Activated CD4-positive, alpha-beta T cell treated with anti-CD3 and anti-CD28 coated beads, Interleukin-2, Interleukin-4, amounts not matched to agents 100 ng/mL and 50 ng/mL, durations not matched to agents 16 hours and 8 hours (primary cell): ENCODE measurements at regions not wholly inside any gene's neighbourhood (a gene's known extent, or its start where the extent isn't known, plus 50 kb on each side); places are given as distances from the start of the nearest gene placed in this dataset.
"Not testable (repeated sequence)": the region's sequence is repeated elsewhere in the genome, so short reads cannot be mapped to it uniquely, and the experiment has no call there.

ENCODE experiments used
- DNase-seq: peaks from one replicate; pipeline ENCODE4 v3.0.0-alpha.2; 2020; ENCODE audit warnings: low spot score

DNA sequence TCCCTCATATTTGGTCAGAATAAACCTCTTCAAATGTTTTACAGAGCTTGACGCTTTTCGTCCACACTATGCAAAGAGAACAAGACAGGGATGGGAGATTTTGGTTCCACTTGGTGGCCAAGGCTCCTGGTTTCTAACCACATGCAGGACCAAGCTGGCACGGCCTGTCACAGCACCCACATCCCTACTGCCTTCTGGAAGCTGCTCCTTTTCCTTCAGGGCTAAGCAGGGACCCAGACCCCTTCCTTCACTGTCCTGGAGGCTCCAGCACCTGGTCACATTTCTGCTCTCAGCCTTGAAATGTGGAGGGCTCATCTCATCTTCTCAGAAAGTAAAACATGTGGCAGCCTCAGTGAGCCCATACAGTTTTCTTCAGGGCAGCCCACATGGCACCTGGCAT is 50.4 kb upstream of the ARHGEF7 start:
- DNase-seq: no peak

DNA sequence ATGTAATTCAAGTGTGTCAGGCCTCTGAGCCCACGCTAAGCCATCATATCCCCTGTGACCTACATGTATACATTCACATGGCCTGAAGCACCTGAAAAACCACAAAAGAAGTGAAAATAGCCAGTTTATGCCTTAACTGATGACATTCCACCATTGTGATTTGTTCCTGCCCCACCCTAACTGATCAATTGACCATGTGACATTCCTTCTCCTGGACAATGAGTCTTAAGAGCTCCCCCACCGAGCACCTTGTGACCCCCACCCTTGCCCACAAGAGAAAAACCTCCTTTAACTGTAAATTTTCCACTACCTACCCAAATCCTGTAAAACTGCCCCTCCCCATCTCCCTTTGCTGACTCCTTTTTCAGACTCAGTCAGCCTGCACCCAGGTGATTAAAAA is 52.1 kb upstream of the ARHGEF7 start:
- DNase-seq: no peak

DNA sequence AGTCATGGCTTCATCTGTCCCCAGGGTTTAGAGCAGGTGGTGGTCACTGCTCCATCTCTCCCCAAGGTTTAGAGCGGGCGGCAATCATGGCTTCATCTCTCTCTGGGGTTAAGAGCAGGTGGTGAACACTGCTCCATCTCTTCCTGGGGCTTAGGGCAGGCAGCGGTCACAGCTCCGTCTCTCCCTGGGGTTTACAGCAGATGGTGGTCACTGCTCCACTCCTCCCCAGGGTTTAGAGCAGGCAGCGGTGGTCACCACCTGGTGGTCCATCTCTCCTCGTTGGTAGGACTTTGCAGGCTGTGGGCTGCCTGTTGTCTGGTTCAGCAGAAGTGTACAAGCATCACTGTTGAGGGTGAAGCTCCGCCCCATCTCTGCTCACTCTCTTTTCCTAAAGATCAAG is 52.8 kb upstream of the ARHGEF7 start:
- no peak for DNase-seq

DNA sequence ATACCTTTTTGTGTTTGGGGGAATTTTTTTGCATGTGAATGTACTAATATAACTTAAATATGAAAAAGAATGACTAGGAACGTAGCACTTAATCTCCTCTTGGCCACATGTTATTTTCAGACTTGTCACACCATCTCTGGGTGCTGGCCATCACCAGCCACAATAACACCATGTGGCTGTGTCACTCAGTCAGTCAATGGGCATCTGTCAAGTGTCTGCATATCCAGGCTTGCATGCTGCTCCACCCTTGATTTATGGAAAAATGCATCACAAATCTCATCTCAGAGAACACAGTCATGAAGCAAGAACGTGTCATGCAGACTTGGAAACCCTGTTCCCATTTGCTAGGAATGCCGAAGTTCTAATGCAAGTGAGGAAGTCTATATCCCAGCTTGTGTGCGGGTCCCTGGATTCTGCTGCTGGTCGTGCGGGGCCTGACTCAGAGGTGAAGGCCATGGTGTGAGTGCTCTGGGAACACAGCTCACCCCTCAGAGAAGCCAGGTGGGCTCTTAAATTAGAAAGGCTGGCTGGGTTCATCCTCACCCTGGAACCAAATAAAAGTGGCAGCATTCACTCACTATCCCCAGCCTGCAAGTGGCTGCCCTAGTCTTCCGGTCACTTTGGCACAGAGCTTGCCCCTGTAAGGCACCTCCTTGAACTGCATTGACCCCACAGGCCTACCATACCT is 53.6 kb upstream of the ARHGEF7 start:
- DNase-seq: no peak

DNA sequence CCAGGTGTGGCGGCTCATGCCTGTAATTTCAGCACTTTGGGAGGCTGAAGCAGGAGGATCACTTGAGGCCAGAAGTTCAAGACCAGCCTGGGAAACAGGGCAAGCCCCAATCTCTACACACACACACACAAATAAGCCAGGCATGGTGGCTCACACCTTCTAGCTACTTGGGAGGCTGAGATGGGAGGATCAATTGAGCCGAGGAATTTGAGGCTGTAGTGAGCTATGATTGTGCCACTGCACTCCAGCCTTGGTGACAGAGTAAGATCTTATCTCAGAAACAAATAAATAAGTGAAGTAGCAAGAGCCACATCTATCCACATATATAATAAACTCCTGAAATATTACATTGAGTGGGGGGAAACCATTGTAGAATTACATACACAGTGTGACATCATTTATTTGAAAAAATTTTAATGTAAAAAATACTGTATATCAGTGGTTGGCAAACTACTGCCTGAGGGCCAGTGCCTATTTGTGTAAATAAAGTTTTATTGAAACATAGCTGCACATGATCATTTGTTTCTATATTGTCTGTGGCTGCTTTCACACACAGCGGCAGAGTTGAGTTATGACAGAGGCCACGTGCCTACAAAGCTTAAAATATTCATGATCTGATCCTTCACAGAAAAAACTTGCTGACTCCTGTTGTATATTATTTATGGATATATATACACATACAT is 54.7 kb upstream of the ARHGEF7 start:
- DNase-seq: no peak

DNA sequence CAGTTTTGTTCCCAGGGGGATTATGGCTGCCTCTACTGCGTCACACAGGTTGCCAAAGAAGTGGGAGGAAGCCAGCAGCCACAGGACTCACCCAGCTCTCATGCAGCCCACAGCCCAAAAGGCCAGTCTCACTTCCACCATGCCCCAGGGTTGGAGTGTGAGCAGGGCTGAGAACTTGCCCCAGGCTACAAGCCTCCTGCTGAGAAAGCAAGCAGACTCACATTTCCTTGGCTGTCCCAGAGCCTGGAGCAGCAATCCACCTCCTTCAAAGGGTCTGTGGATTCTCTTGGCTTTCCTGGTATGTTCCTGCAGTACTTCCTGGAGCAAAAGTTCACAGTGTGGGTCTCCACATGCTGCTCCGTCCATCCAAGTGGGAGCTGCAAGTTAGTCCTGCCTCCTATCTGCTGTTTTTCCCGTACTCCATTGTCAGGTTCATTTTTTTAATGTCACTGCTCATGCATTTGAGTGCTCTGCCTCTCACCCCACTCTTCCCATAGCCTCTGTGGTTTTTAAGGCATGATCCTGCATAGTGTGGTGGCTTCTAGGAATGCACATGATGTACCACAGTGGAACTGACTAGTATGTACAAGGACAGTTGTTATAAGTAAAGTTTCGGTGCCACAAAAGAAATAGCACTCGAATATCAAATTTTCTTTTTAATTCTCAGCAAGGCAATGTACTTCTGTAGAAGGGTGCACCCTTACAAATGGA is 56.2 kb upstream of the ARHGEF7 start:
- DNase-seq: no peak

DNA sequence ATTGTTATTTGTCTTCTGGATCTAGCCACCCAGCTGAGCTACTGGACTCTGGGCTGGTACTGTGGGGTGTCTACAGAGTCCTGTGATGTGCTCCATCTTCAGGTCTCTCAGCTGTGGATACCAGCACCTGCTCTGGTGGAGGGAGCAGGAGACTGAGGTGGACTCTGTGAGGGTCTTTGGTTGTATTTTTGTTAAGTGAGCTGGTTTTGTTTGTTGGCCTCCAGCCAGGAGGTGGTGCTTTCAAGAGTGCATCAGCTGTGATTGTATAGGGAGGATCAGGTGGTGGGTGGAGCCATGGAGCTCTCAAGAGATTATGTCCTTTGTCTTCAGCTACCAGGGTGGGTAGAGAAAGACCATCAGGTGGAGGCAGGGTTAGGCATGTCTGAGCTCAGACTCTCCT is 56.8 kb upstream of the ARHGEF7 start:
- not testable (repeated sequence) for DNase-seq

DNA sequence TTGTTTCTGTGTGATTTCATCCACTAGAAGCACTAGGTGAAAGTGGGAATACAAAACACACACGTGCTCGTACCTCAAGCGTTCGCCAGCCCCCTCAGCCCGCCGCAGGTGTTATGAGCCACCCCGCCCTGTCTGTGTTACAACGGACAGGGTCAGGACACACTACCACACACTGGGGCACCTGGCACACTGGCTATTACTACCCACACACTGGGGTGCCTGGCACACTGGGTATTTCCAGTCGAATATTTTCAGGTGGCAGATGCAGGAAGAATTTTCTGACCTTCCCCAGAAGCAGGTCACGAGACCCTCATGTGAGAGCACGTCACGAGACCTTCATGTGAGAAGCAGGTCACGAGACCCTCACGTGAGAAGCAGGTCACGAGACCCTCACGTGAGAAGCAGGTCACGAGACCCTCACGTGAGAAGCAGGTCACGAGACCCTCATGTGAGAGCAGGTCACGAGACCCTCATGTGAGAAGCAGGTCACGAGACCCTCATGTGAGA is 63.3 kb upstream of the ARHGEF7 start:
- DNase-seq: not testable (repeated sequence)

DNA sequence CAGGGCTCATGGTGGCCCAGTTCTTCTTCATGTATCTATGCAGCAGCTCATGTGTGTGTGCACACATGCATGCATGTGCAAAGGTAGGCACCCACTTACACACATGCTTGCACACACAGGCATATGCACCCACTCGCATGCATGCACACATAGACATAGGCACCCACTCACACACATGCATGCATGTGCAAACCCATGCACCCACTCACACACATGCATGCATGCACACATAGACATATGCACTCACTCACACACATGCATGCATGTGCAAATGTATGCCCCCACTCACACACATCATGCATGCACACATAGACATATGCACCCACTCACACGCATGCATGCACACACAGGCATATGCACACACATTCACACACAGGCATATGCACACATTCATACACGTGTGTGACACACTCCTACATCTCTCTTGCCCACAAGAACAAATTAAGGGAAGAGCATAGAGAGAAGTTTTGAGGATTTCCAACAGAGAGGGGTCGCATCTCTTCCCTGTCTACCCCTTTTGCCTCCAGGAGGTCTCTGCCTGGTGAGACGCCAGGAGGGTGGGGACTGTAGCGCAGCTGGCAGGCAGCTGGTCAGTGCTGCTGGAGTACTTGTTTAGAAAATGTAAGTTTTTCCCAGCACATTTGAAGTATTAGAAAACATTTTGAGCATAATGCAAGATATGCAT is 63.9 kb upstream of the ARHGEF7 start:
- DNase-seq: no peak

DNA sequence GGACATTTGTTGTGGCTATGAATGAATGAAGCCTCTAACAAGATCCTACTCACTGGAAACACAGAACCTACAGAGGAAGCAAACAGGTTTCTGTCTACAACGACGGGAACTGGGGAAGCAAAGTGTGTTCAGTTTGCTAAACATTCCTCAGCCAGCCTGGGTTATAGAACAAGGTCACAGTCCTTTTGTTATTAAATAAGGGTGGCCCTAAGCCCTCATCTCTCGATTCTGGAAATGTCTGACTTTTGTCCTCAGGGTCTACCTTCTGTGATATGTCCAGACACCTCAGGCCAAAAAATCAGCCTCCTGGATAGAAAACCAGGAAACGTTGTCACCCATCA is 64.6 kb upstream of the ARHGEF7 start:
- DNase-seq: no peak

DNA sequence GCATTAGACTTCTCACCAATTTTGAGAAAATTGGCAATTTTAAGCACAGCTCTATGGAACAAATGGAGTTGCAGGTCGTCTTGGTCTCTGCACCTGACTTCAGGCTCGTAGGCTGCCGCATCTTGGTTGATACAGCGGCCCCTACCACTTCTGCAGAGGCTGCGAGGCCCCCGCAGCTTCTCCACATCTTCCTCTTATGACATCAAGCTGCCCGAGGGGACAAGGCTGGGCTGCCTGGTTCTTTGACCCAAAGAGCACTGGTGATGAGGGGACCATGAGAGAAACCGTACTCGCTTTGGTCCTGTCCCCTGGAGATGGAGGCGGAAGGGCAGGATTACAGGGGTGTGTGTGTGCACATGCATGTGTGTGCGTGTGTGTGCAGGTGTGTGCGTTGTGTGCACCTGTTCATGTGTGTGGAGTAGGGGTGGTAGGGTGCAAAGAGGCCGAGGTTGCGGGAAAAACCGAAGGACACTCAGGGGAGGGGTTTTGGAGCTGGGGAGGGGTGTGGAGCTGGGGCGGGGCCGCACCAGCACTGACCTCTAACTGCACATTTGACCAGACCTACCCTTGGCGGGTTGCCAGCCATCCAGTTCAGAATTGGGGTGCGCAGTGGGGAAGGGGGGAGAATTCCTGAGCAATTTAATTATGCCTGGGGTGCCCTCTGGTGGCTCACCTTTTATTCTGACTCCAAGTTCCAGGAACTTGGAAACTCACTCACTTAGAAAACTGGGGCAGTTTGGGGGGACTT is 65.1 kb upstream of the ARHGEF7 start:
- no peak for DNase-seq

DNA sequence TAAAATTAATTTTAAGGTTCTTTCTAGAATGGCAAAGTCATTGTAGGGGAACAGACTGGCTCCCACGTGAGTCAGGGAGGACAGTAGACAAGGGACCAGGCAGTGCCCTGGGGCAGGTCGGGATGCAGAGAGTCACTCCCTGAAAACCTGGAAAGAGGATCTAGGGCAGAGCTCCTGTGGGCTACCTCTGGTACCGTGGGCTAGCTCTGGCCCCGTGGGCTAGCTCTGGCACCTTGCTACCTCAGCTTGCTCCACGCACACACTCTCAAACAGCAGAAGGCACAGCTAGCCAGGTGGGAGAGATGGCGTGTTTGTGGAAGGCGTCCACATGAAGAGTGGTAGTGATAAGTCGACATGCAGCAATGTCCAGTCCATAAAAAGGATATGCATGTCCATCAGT is 66.7 kb upstream of the ARHGEF7 start:
- DNase-seq: no peak

DNA sequence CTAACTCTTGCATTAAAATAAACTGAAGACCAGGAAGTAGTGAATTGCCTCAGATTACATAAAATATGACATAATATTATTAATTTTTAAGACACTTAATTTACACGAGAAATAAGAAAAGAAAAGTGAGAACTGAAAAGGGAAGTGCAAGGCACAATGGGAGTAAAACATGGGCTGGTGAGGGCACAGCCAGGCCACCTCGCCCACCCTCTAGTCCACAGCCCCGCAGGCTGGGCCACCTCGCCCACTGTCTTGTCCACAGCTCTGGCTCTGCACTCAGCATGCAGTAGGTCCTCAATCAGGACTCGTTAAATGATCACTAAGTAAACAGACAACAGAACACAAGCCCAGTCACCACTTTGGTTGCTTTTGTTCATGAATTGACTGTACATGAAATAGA is 67.8 kb upstream of the ARHGEF7 start:
- no peak for DNase-seq

DNA sequence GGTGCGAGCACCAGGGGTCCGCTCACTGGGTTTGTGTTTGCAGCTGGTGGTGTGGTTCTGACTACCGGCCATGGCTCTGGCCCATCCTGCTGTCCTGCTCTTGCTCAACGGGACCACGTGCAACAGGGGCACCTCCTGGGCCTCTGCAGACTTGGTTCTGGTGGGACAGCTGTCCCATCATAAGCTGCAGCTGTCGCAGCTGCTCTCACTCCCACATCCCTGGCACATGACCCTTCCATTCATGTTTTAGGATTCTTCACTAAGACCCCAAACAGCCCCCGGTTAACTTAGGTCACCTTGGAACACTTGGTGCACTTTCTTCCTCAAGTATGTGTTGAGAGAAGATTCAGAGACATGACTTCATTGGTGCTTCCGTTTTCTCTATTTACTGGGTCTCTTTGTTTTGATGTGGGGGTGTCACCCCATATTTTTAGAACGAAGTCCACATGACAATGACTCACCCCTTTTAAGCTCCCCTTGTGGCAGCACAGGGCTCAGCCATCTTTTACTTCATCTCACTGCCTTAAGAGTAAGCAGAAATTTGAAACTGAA is 68.4 kb upstream of the ARHGEF7 start:
- peak; percentile 22 for DNase-seq

DNA sequence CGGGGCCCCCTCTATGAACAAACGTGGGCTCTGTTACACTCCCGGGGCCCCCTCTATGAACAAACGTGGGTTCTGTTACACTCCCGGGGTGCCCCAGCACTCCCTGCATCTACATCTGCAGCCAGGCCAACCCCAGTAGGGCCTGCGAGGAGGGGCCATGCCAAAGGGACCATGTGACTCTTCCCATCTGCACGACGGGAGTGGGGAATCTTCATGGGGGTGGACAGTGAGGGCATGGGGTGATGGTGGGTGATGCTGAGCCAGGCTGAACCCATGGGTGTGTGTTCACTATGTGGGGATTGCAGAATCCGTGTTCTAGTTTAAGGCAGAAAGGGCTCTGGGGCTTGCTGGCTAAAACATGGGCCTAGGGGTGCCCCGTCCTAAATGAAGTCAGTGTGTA is 69.9 kb upstream of the ARHGEF7 start:
- DNase-seq: no peak

DNA sequence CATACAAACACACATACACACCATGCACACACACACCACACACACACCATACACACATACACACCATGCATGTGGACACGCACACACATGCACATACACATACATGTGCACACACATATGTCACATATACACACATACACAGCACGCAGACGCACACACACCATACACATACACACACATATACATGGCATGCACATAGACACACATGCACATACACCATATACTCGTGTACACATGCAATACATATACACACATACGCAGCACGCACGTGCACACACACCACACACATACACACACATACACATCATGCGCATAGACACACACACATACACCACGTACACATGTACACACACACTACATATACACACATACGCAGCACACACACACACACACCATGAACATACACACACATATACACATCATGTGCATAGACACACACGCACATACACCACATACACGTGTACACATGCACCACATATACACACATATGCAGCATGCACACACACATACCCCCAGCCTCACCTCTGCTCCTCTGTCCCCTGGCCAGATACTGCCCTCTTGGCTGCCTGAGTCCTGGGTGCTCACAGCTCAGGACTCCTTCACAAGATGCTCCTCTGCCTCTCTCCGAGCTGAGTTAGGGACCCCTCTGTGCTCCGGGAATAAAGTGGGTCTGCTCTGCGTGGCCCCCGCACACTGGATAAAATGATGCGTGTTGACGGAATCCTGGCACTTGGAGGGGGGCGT is 70.9 kb upstream of the ARHGEF7 start:
- DNase-seq: no peak

DNA sequence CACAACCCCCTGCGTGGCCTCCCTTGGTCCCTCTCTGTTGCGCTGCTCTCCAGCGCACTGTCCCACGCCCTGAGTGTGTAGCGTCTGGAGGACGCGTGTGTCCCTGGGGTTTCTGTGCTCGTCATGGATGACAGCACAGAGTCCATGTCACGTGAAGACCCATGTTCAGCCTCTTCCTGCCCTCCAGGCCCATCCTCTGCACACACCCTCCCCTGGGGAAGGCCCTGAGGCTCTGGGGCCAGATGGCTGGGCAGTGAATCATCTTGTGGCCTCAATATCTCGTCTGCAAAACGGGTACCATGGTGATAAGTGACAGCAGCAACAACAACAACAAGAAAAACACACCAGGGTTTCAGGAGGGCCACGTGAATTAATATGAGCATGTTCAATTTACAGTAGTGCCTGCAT is 71.5 kb upstream of the ARHGEF7 start:
- no peak for DNase-seq

DNA sequence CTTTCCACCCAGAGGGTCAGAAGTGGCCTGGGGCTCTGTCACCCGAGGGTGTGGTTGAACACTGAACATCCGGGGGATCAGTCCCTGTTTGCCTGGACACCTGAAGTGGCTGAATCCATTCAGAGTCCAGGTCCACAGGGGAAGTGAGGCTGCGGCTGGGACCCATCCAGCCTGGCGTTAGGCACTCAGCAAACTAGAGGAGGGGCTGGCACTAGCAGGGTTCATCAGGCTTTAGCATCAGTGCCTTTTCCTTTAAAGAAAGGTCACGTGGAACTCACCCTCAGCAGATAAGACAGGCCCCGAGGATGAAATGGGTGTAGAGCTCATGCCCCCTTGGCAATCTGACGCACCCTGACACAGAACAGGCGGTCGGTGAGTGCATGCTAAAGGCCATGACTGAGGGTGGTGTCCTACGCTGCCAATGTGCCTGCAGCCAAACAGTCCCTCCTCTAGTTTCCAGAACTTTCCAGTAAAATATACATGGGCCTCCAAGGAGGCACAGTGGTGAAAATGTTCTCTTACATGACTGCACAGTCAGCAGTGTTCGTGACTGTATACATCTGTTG is 72.4 kb upstream of the ARHGEF7 start:
- DNase-seq: no peak

DNA sequence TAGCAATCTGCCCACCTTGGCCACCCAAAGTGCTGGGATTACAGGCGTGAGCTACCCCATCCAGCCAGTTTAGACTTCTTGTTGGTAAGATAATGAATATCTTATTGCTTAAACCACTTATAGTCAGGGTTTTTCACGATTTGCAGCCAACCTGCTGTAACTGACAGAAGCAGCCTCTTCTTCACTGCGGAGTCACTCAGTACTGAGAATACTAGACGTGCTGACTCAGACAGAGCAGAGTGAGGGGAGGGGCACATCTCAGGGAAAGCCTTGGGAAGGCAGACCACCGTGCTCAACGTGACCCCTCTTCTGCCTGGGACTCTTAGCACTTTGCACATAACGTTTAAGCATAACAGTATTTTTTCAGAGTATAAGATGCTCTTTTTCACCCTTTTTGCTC is 74.3 kb upstream of the ARHGEF7 start:
- no peak for DNase-seq

DNA sequence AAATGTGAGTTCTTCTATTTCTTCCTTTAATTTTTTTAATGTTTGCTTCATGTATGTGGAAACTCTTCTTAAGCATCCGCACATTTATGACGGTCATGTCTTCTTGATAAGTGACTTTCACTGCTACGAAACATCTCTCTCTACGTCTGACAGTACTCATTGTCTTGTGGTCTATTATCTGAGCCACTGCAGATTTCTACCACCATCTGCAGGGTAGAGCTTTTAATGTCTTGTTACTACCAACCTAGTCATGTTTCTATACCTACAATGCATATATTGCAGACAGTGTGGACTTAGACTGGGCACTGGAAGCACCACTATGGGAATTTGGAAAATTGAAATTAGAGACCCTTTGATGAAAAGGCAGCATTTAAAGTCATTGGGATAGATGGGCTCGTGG is 75.4 kb upstream of the ARHGEF7 start:
- no peak for DNase-seq

DNA sequence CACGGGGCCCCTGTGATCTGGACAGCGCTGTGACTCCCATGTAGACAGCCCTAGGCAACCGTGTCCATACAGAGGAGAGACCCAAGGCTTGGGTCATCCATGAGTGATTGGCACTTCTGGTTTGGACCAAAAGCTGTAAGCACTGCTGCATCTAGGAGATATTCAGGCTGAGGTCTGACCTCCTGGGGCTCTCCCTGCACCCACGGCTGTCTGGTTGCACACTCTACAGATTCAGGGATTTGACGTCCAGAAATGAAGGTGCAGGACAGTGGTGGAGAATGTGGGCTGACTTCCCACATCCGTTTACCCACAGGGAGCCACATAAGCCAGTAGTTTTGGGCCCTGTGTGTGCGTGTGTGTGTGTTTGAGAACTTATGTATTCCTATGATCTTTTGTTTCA is 76.2 kb upstream of the ARHGEF7 start:
- DNase-seq: no peak
